OCI-LY3 (cell line): ENCODE measurements at regions not wholly inside any gene's neighbourhood (a gene's known extent, or its start where the extent isn't known, plus 50 kb on each side); places are given as distances from the start of the nearest gene placed in this dataset.

ENCODE experiments used
- H2AFZ ChIP-seq: fragments of 200-600, 300-600 bp; shearing (Covaris generic); 2 replicates; pipeline ENCODE4 v1.6.0; 2014; ENCODE audit warnings: antibody characterized with exemption, low read depth, low read length
- H3K27ac ChIP-seq: fragments of 200-600, 300-600 bp; sonication (generic); 2 replicates; pipeline ENCODE4 v1.5.1; 2014; ENCODE audit warnings: mild to moderate bottlenecking, low read length, moderate library complexity, mixed read lengths
- H3K27me3 ChIP-seq: fragments of 200-600, 300-600 bp; sonication (generic); 2 replicates; pipeline ENCODE4 v1.6.1; 2014; ENCODE audit warnings: low read depth, low read length, mixed read lengths
- H3K36me3 ChIP-seq: fragments of 200-600, 300-600 bp; sonication (generic); replicated peaks from 2 replicates; pipeline ENCODE3; 2014; ENCODE audit warnings: low read depth, low read length, mixed read lengths
- H3K4me1 ChIP-seq: fragments of 300-600, 200-600 bp; sonication (generic); 2 replicates; pipeline ENCODE4 v1.6.1; 2014; ENCODE audit warnings: low read length, mixed read lengths
- H3K4me2 ChIP-seq: fragments of 200-600, 300-600 bp; sonication (generic); 2 replicates; pipeline ENCODE4 v1.6.1; 2014; ENCODE audit warnings: low read length, mixed read lengths
- H3K4me3 ChIP-seq: fragments of 300-600, 200-600 bp; sonication (generic); 2 replicates; pipeline ENCODE4 v1.5.1; 2014; ENCODE audit warnings: antibody characterized with exemption, mild to moderate bottlenecking, low read length, moderate library complexity
- H3K79me2 ChIP-seq: fragments of 300-600, 200-600 bp; shearing (Covaris generic); 2 replicates; pipeline ENCODE4 v1.6.1; 2014; ENCODE audit warnings: mild to moderate bottlenecking, low read length, mixed read lengths
- H3K9ac ChIP-seq: fragments of 300-600, 200-600 bp; shearing (Covaris generic); 2 replicates; pipeline ENCODE4 v1.6.0; 2014; ENCODE audit warnings: mild to moderate bottlenecking, low read length, moderate library complexity
- H3K9me3 ChIP-seq: fragments of 200-600, 300-600 bp; shearing (Covaris generic); 2 replicates; pipeline ENCODE4 v1.6.1; 2014; ENCODE audit warnings: low read length, mixed read lengths; ENCODE audit not compliant: insufficient read depth
- H4K20me1 ChIP-seq: fragments of 200-600, 300-600 bp; sonication (generic); 2 replicates; pipeline ENCODE4 v1.6.1; 2016; ENCODE audit warnings: low read length, mixed read lengths; ENCODE audit not compliant: insufficient read depth
- EZH2phosphoT487 ChIP-seq: fragments of 200-600 bp; shearing (Covaris generic); IDR thresholded peaks from 2 replicates; pipeline ENCODE4 v1.6.1; 2018; ENCODE audit warnings: antibody characterized with exemption, mixed run types, low read depth
- TF ChIP-seq, protein P1 (sequence below): fragments of 200-600, 300-600 bp; sonication (generic); IDR thresholded peaks from 2 replicates; pipeline ENCODE4 v1.5.1; 2014; ENCODE audit warnings: antibody characterized with exemption, low read length, low read depth

DNA sequence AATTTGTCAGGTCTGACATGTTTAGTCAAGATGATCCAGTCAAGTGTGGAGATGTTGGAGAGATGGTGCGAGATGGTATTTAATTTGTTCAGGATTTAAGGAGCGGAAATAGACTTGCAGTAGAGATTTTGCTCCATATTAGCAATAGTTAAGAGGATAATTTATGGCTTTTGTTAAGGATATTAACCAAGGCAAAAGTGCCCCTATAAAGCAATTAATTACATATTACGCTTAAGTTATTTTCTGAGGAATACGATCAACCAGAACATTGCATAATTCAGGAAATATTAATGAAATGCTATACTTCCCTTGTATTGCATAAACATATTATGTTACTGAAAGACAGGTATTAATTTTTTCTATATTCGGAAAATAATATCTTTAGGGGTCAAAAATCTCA lies 83.9 kb downstream of the ZIC1 start:
- no peaks in the 10 kb centered on the region for H3K36me3 ChIP-seq
- no peak overlapping the region for H3K4me3 ChIP-seq
- H3K27ac ChIP-seq: no peak overlapping the region
- no peak overlapping the region for H3K9ac ChIP-seq
- no peaks in the 10 kb centered on the region for H3K9me3 ChIP-seq
- no peaks in the 10 kb centered on the region for H4K20me1 ChIP-seq
- no peaks in the 10 kb centered on the region for H3K79me2 ChIP-seq
- TF ChIP-seq, protein P1, sequence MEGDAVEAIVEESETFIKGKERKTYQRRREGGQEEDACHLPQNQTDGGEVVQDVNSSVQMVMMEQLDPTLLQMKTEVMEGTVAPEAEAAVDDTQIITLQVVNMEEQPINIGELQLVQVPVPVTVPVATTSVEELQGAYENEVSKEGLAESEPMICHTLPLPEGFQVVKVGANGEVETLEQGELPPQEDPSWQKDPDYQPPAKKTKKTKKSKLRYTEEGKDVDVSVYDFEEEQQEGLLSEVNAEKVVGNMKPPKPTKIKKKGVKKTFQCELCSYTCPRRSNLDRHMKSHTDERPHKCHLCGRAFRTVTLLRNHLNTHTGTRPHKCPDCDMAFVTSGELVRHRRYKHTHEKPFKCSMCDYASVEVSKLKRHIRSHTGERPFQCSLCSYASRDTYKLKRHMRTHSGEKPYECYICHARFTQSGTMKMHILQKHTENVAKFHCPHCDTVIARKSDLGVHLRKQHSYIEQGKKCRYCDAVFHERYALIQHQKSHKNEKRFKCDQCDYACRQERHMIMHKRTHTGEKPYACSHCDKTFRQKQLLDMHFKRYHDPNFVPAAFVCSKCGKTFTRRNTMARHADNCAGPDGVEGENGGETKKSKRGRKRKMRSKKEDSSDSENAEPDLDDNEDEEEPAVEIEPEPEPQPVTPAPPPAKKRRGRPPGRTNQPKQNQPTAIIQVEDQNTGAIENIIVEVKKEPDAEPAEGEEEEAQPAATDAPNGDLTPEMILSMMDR: no peak
- no peak for TF ChIP-seq EZH2phosphoT487
- no peaks in the 10 kb centered on the region for H3K27me3 ChIP-seq
- peaks cover 16% of the 10 kb centered on the region for H3K4me1 ChIP-seq
- H3K4me2 ChIP-seq: no peak overlapping the region; the same call in 1 of the 2 replicates
- no peak overlapping the region for H2AFZ ChIP-seq

- H3K27ac ChIP-seq: no peak overlapping the region
- no peak for TF ChIP-seq EZH2phosphoT487
- TF ChIP-seq, protein P1: no peak
- no peaks in the 10 kb centered on the region for H3K79me2 ChIP-seq
- H2AFZ ChIP-seq: no peak overlapping the region
- H4K20me1 ChIP-seq: no peaks in the 10 kb centered on the region
- no peak overlapping the region for H3K4me3 ChIP-seq
- no peak overlapping the region for H3K9ac ChIP-seq
- H3K4me1 ChIP-seq: peaks cover 16% of the 10 kb centered on the region
- no peak overlapping the region for H3K4me2 ChIP-seq
- H3K27me3 ChIP-seq: no peaks in the 10 kb centered on the region
- H3K9me3 ChIP-seq: no peaks in the 10 kb centered on the region
- H3K36me3 ChIP-seq: no peaks in the 10 kb centered on the region
Observed at GRCh38 chr3:147493666-147494065, 84.5 kb downstream of the ZIC1 start.

DNA sequence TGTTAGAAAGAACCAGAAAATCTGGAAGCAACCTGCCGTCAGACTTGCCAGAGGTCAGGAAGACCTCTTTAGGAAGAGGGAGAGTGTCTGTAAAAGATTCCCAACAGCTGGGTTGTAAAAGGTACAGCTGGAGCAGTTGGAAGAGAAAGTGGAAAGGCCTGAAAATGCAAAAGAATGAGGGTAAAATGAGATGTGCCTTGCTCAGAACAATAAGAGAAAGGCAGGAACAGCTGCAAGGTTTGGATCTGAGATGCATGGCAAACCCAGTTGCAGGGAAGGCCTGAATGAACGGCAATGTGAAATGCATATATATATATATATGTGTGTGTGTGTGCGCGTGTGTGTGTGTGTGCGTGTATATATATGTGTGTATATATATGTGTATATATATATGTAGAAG lies 88.1 kb downstream of the ZIC1 start:
- Histone ChIP-seq H3K4me3 (no peak overlapping the region), H2AFZ (no peak overlapping the region), H3K27me3 (no peaks in the 10 kb centered on the region), H3K27ac (no peak overlapping the region), H3K36me3 (no peaks in the 10 kb centered on the region), H3K79me2 (no peaks in the 10 kb centered on the region), H3K9ac (no peak overlapping the region), H3K9me3 (no peaks in the 10 kb centered on the region), H3K4me1 (peaks cover 11% of the 10 kb centered on the region), H3K4me2 (no peak overlapping the region), H4K20me1 (no peaks in the 10 kb centered on the region)
- TF ChIP-seq, protein P1: no peak

- Histone ChIP-seq H3K27me3 (no peaks in the 10 kb centered on the region), H3K27ac (no peak overlapping the region)
Observed at GRCh38 chr3:147507638-147508286, 98.6 kb downstream of the ZIC1 start.

More at GRCh38 chr3:147507638-147508286, 98.6 kb downstream of the ZIC1 start:
- Histone ChIP-seq H3K4me3 (no peak overlapping the region), H3K79me2 (no peaks in the 10 kb centered on the region), H3K9me3 (no peaks in the 10 kb centered on the region), H3K36me3 (no peaks in the 10 kb centered on the region), H3K4me2 (no peak overlapping the region), H3K9ac (no peak overlapping the region), H4K20me1 (no peaks in the 10 kb centered on the region), H2AFZ (no peak overlapping the region), H3K4me1 (no peaks in the 10 kb centered on the region)
- TF ChIP-seq, protein P1: no peak
- TF ChIP-seq EZH2phosphoT487: no peak
